ENCODE measurements at regions not wholly inside any gene's neighbourhood (a gene's known extent, or its start where the extent isn't known, plus 50 kb on each side); places are given as distances from the start of the nearest gene placed in this dataset.
A peak's percentile ranks its signal among the peaks of the same experiment; 100 is the strongest.

GRCh38 chr12:124147575-124147974 is 147.3 kb upstream of the RFLNA start:
- no peak overlapping the region for H3K4me3 ChIP-seq (ENCODE audit: control insufficient read depth, low read depth, low read length)
- DNase-seq (ENCODE audit: low read depth): no peak
- TF ChIP-seq, protein P1, sequence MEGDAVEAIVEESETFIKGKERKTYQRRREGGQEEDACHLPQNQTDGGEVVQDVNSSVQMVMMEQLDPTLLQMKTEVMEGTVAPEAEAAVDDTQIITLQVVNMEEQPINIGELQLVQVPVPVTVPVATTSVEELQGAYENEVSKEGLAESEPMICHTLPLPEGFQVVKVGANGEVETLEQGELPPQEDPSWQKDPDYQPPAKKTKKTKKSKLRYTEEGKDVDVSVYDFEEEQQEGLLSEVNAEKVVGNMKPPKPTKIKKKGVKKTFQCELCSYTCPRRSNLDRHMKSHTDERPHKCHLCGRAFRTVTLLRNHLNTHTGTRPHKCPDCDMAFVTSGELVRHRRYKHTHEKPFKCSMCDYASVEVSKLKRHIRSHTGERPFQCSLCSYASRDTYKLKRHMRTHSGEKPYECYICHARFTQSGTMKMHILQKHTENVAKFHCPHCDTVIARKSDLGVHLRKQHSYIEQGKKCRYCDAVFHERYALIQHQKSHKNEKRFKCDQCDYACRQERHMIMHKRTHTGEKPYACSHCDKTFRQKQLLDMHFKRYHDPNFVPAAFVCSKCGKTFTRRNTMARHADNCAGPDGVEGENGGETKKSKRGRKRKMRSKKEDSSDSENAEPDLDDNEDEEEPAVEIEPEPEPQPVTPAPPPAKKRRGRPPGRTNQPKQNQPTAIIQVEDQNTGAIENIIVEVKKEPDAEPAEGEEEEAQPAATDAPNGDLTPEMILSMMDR (conservative IDR thresholded peaks at IDR 0.05; ENCODE audit: control insufficient read depth, insufficient read depth, low read depth, low read length): no peak

- no peak for DNase-seq (ENCODE audit: low read depth)
- H3K4me3 ChIP-seq (ENCODE audit: control insufficient read depth, low read depth, low read length): no peak overlapping the region
- TF ChIP-seq, protein P1 (conservative IDR thresholded peaks at IDR 0.05; ENCODE audit: control insufficient read depth, insufficient read depth, low read depth, low read length): no peak
Measured at GRCh38 chr12:124148481-124149273, 146.2 kb upstream of the RFLNA start.

DNA sequence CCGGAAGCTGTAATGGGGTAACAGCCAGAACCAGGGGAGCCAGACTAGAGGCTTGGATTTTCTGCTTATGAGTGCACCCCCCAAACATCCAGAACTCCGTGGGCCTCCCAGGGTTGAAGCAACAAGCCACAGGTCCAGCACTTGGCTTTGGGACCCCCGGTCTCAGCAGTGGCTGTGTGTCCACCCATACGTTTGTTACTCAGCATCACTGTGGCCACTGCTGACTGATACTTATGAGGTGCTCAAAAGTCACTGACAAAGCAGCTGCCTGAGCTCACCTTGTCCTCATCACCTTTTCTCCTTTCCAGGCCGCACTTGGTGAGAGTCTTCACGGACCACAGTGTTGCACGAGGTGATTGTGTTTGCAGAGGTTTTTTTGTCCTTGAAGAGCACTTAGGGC is 145.6 kb upstream of the RFLNA start:
- no peak for DNase-seq (ENCODE audit: low read depth)

DNA sequence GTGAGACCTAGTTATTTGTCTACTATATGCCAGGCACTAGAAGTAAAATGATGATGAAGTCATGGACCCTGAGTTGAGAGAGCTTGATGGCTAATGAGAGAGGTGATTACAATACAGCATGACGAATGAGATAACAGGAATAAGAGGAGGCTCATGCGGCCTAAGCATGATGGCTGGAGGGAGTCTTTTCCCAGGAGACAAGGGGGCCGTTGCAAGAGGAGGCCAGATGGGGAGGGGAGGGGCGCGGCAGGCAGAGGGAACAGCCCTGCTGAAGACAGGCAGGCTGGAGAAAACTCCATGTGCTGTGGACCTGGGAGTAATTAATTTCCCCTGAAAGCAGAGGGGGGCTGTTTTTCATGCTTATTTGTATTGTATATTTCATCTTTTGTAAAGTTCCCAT is 144.7 kb upstream of the RFLNA start:
- TF ChIP-seq, protein P1 (conservative IDR thresholded peaks at IDR 0.05; ENCODE audit: control insufficient read depth, insufficient read depth, low read depth, low read length): no peak
- no peak for DNase-seq (ENCODE audit: low read depth)
- H3K4me3 ChIP-seq (ENCODE audit: control insufficient read depth, low read depth, low read length): no peak overlapping the region

More for the DNA sequence above, 145.6 kb upstream of the RFLNA start:
- TF ChIP-seq, protein P1 (conservative IDR thresholded peaks at IDR 0.05; ENCODE audit: control insufficient read depth, insufficient read depth, low read depth, low read length): no peak
- H3K4me3 ChIP-seq (ENCODE audit: control insufficient read depth, low read depth, low read length): no peak overlapping the region

DNA sequence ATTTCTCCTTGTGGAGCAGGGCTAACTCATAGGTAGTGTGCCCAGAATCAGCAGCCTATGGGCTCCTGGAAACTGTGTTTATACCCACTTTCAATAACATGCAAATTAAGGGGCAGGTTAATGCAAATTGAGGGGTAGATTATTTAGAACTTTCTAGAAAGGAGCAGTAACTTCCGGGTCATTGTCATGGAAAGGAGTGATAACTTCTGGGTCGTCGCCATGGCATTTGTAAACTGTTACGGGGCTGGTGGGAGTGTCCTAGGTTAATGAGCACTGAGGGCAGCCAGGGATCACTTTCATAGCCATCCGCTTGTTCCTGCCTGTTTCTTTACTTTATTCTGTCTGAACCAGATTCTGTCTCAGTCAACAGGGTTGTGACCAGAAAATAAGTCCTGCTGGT is 143.3 kb upstream of the RFLNA start:
- TF ChIP-seq, protein P1 (conservative IDR thresholded peaks at IDR 0.05; ENCODE audit: control insufficient read depth, insufficient read depth, low read depth, low read length): no peak
- no peak overlapping the region for H3K4me3 ChIP-seq (ENCODE audit: control insufficient read depth, low read depth, low read length)
- DNase-seq (ENCODE audit: low read depth): no peak

GRCh38 chr12:124152731-124153130 is 142.2 kb upstream of the RFLNA start:
- H3K4me3 ChIP-seq (ENCODE audit: control insufficient read depth, low read depth, low read length): no peak overlapping the region
- TF ChIP-seq, protein P1 (conservative IDR thresholded peaks at IDR 0.05; ENCODE audit: control insufficient read depth, insufficient read depth, low read depth, low read length): no peak
- DNase-seq (ENCODE audit: low read depth): peak; percentile 57
